GM12873 (cell line): ENCODE measurements at regions not wholly inside any gene's neighbourhood (a gene's known extent, or its start where the extent isn't known, plus 50 kb on each side); places are given as distances from the start of the nearest gene placed in this dataset.

Experiments used
- TF ChIP-seq, protein P1 (sequence below): IDR thresholded peaks from 2 replicates; pipeline ENCODE4 v1.5.1; 2012; ENCODE audit warnings: low read depth, mild to moderate bottlenecking, moderate library complexity, low read length, control low read depth; ENCODE audit not compliant: insufficient read depth; ENCODE audit errors: missing control alignments

DNA sequence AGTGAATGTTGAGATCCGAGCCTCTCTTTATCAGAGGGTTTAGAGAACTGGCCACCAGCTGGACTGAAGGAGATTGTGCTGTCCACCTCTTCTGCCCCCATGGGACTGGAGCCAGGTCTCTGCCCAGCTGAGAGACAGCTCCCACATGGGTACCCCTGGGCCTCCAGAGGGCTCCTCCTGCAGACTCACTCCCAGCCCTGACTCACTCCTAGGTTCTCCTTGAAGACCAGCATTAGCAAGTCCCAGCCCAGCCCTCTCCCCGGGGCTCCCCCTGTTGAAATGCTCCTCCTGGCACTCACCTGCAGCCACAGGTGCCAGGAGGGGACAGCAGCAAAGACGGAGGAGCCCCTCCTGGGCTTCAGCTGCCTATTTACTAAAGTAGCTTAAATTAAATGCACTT, 126.9 kb downstream of the CXCL12 start:
- TF ChIP-seq, protein P1, sequence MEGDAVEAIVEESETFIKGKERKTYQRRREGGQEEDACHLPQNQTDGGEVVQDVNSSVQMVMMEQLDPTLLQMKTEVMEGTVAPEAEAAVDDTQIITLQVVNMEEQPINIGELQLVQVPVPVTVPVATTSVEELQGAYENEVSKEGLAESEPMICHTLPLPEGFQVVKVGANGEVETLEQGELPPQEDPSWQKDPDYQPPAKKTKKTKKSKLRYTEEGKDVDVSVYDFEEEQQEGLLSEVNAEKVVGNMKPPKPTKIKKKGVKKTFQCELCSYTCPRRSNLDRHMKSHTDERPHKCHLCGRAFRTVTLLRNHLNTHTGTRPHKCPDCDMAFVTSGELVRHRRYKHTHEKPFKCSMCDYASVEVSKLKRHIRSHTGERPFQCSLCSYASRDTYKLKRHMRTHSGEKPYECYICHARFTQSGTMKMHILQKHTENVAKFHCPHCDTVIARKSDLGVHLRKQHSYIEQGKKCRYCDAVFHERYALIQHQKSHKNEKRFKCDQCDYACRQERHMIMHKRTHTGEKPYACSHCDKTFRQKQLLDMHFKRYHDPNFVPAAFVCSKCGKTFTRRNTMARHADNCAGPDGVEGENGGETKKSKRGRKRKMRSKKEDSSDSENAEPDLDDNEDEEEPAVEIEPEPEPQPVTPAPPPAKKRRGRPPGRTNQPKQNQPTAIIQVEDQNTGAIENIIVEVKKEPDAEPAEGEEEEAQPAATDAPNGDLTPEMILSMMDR, result no peak

DNA sequence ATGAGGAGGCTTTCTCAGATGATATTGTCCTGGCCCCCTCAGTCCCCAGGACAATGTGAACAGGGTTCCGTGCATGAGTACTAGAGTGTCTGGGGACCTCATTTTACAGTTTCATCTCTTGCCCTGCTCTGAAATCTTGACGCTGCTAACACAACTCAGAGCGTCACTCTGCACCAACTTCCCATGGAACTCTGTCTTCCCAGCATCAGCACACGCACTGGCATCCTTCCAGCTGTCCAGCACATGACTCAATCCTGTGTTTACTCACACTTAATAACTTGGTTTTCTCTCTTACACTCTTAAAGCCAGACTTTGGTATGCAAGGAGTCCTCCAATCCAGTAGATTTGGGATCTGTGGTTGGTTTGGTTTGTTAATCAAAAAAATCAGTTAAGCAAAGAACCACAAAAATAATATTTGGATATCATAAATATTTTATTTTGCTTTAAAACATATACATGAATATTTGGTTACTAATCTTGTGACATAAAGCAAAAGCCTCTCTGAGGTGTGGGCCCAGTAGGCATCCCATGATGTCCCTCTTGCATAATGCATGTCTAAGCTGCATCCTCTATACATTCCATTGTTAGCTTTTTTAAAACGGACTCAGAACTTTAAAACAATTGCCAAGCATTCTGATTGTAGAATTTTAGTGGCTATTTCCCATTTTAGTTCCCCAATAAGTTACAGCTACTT, 131.0 kb downstream of the CXCL12 start:
- TF ChIP-seq, protein P1, result no peak

DNA sequence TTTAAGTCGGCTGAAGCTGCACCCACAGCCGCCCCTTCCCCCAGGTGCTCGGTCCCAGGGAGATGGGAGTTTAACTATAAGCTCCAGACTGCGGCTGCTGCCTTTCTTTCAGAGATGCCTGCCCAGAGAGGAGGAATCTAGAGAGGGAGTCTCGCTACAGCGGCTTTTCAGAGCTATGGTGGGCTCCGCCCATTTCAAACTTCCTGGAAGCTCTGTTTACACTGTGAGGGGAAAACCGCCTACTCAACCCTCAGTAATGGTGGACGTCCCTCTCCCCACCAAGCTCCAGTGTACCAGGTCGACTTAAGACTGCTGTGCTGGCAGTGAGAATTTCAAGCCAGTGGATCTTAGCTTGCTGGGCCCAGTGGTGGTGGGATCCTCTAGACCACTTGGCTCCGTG, 135.4 kb downstream of the CXCL12 start:
- TF ChIP-seq, protein P1, result no peak

DNA sequence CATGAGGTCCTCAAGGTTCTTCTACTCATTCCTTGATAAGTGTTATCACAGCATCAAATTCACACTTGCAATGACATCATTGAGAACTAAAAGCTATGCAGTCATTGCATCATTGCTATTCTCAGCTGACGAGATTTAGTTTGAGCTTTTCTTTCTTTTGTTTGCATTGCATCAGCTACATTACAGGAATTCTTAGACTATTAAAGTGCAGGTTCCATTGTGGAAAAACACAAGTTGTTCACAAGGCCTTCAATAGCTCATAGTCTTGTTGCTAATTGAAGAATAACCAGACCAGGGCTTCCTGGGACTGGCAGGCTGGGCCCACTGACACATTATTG, 139.3 kb downstream of the CXCL12 start:
- TF ChIP-seq, protein P1, result no peak

DNA sequence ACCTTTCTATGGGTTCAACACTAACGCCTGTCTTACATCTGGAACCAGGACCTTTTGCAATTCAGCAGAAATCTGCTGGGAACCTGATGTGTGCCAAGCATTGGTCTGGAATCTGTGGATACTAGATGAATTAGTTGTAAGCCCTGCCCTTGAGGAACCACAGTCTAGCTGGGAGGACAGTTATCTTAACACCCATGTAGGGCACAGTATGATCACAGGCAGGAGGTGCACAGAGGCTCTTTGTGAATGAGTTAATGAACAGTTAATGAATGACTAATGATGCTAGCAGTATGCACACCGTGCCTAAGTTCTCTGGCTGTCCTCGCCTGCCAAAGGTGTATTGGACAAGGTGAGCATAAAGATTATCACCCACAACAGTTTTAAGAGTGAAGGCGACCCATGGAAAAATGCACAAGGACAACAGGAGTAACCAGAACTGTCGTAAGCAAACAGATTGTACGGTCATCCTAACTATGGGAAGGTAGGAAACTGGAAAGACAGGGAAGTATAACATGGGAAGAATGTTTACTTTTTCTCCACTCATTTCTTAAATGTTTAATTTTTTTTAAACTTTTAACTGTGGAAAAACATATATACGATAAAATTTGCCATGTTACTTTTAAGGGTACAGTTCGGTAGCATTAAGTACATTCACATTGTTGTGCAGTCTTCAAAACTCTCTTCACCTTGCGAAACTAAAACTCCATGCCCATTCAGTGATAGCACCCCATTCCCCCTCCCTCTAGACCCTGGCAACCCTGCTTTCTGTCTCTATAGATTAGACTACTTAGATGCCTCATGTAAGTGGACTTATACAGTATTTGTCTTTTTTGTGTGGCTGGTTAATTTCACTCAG, 139.9 kb downstream of the CXCL12 start:
- TF ChIP-seq, protein P1, result no peak

DNA sequence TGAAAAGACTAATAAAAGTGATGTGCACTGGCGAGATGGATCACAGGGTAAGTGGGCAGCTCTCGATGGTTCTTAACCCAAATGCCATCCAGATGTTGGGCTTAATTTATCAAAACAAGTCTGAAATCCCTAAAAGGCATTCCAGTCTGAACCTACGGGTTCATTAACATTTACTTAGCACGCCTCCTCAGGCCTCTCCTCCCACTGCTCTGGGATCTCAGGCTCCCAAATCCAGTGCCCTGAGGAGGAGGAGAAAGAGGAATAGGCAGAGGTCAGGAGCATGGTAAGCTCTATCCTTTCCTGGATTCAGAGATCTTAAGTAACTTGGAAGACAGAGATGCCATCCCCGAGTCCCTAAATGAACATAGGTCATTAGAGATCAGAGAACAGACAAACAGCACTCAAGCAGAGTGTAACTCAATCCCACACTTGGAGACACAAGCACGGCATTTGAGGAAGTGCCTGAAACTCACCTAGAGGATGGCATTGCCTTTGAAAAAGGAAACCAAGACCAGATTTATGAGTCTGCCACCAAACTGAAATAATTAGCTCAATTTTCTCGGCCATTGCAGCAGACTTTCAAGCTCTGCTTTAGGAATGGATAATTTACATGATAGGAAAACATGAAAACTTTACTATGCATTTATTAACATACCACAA, 140.9 kb downstream of the CXCL12 start:
- TF ChIP-seq, protein P1, result no peak

DNA sequence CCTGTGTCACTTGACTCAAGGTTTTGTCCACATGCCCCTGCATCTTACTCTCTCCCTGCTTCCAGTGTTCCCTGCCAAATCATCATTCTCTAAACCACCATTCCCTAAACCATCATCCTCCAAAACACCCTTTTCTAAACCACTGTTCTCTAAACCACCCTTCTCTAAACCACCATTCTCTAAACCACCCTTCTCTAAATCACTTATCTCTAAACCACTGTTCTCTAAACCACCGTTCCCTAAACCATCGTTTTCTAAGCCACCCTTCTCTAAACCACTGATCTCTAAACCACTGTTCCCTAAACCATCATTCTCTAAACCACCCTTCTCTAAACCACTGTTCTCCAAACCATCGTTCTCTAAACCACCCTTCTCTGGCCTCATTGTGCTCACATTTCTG, 142.1 kb downstream of the CXCL12 start:
- TF ChIP-seq, protein P1, result no peak
